ENCODE measurements at regions not wholly inside any gene's neighbourhood (a gene's known extent, or its start where the extent isn't known, plus 50 kb on each side); places are given as distances from the start of the nearest gene placed in this dataset.

GRCh38 chr2:134772493-134773169 lies 53.8 kb upstream of the TMEM163 start (continued):
- TF ChIP-seq ARNTL (CRISPR knock-in tag; IDR thresholded peaks at IDR 0.05; ENCODE audit: borderline replicate concordance, low read depth) (no peak), RARB (CRISPR knock-in tag; IDR thresholded peaks at IDR 0.05) (no peak), ZFP3 (CRISPR knock-in tag; IDR thresholded peaks at IDR 0.05) (no peak)

DNA sequence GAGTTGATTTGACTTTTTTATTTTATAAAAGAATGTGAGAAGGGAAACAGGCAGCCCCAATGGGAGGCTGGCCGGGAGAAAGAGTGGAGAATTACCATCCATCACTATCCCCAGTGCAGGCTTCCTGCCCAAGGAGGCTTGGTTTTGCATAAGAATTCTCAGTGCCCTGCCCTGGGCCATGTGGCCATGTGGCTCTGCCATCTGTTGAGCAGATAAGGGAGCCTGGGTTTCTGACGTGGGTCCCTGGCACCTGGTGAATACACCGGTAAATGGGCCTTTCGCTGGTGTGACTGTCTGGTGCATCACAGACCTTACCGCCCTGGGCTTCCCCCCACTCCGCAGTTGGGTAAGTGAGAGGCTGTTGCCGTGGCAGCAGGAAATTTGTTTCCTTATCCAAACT lies 54.5 kb upstream of the TMEM163 start:
- no peak for TF ChIP-seq RARB (CRISPR knock-in tag; IDR thresholded peaks at IDR 0.05)
- TF ChIP-seq TCF4 (CRISPR knock-in tag; IDR thresholded peaks at IDR 0.05; ENCODE audit: borderline replicate concordance) = peak; percentile 82; the same call in 1 of the 2 replicates
- no peak for TF ChIP-seq OSR1 (CRISPR knock-in tag; IDR thresholded peaks at IDR 0.05)
- no peak; the same call in 2 of the 3 replicates for ATAC-seq

- ATAC-seq = no peak
- TF ChIP-seq ZC3H10 (CRISPR knock-in tag; IDR thresholded peaks at IDR 0.05) = no peak
- TF ChIP-seq, protein P1, sequence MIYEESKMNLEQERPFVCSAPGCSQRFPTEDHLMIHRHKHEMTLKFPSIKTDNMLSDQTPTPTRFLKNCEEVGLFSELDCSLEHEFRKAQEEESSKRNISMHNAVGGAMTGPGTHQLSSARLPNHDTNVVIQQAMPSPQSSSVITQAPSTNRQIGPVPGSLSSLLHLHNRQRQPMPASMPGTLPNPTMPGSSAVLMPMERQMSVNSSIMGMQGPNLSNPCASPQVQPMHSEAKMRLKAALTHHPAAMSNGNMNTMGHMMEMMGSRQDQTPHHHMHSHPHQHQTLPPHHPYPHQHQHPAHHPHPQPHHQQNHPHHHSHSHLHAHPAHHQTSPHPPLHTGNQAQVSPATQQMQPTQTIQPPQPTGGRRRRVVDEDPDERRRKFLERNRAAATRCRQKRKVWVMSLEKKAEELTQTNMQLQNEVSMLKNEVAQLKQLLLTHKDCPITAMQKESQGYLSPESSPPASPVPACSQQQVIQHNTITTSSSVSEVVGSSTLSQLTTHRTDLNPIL (CRISPR knock-in tag; IDR thresholded peaks at IDR 0.05; ENCODE audit: low read depth) = no peak
- no peak for TF ChIP-seq ZFP3 (CRISPR knock-in tag; IDR thresholded peaks at IDR 0.05)
- TF ChIP-seq TCF4 (CRISPR knock-in tag; IDR thresholded peaks at IDR 0.05; ENCODE audit: borderline replicate concordance) = no peak
- TF ChIP-seq ARNTL (CRISPR knock-in tag; IDR thresholded peaks at IDR 0.05; ENCODE audit: borderline replicate concordance, low read depth) = no peak
- TF ChIP-seq CSDC2 (CRISPR knock-in tag; IDR thresholded peaks at IDR 0.05) = no peak
- TF ChIP-seq SNAI2 (CRISPR knock-in tag; IDR thresholded peaks at IDR 0.05) = no peak
- TF ChIP-seq ESRRG (CRISPR knock-in tag; IDR thresholded peaks at IDR 0.05) = no peak
- TF ChIP-seq TOX (CRISPR knock-in tag; IDR thresholded peaks at IDR 0.05; ENCODE audit: borderline replicate concordance) = no peak
- no peak for TF ChIP-seq GLIS3 (CRISPR knock-in tag; IDR thresholded peaks at IDR 0.05)
- no peak for TF ChIP-seq OSR1 (CRISPR knock-in tag; IDR thresholded peaks at IDR 0.05)
Observed at GRCh38 chr2:134773759-134774742, 55.3 kb upstream of the TMEM163 start.

- no peak for ATAC-seq
- TF ChIP-seq, protein P2, sequence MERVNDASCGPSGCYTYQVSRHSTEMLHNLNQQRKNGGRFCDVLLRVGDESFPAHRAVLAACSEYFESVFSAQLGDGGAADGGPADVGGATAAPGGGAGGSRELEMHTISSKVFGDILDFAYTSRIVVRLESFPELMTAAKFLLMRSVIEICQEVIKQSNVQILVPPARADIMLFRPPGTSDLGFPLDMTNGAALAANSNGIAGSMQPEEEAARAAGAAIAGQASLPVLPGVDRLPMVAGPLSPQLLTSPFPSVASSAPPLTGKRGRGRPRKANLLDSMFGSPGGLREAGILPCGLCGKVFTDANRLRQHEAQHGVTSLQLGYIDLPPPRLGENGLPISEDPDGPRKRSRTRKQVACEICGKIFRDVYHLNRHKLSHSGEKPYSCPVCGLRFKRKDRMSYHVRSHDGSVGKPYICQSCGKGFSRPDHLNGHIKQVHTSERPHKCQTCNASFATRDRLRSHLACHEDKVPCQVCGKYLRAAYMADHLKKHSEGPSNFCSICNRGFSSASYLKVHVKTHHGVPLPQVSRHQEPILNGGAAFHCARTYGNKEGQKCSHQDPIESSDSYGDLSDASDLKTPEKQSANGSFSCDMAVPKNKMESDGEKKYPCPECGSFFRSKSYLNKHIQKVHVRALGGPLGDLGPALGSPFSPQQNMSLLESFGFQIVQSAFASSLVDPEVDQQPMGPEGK (CRISPR knock-in tag; IDR thresholded peaks at IDR 0.05; ENCODE audit: borderline replicate concordance) = no peak
- TF ChIP-seq ESRRG (CRISPR knock-in tag; IDR thresholded peaks at IDR 0.05) = no peak
- TF ChIP-seq SNAI2 (CRISPR knock-in tag; IDR thresholded peaks at IDR 0.05) = no peak
- TF ChIP-seq ISL1 (CRISPR knock-in tag; IDR thresholded peaks at IDR 0.05) = no peak
- TF ChIP-seq TCF4 (CRISPR knock-in tag; IDR thresholded peaks at IDR 0.05; ENCODE audit: borderline replicate concordance) = no peak
- TF ChIP-seq ZFP30 (CRISPR knock-in tag; IDR thresholded peaks at IDR 0.05) = no peak
- no peak for TF ChIP-seq ARNTL (CRISPR knock-in tag; IDR thresholded peaks at IDR 0.05; ENCODE audit: borderline replicate concordance, low read depth)
- TF ChIP-seq ZNF565 (CRISPR knock-in tag; conservative IDR thresholded peaks at IDR 0.05; ENCODE audit: low read depth) = no peak
- no peak for TF ChIP-seq GLIS3 (CRISPR knock-in tag; IDR thresholded peaks at IDR 0.05)
- no peak for TF ChIP-seq TSHZ2 (CRISPR knock-in tag; IDR thresholded peaks at IDR 0.05)
- no peak for TF ChIP-seq RARB (CRISPR knock-in tag; IDR thresholded peaks at IDR 0.05)
- TF ChIP-seq, protein P1 (CRISPR knock-in tag; IDR thresholded peaks at IDR 0.05; ENCODE audit: low read depth) = no peak
- no peak for TF ChIP-seq BACH2 (CRISPR knock-in tag; IDR thresholded peaks at IDR 0.05; ENCODE audit: borderline replicate concordance)
- no peak for TF ChIP-seq CSDC2 (CRISPR knock-in tag; IDR thresholded peaks at IDR 0.05)
- no peak for TF ChIP-seq TOX (CRISPR knock-in tag; IDR thresholded peaks at IDR 0.05; ENCODE audit: borderline replicate concordance)
- TF ChIP-seq ZC3H10 (CRISPR knock-in tag; IDR thresholded peaks at IDR 0.05) = no peak
- TF ChIP-seq ZNF70 (CRISPR knock-in tag; IDR thresholded peaks at IDR 0.05) = no peak
- no peak for TF ChIP-seq PPARA (CRISPR knock-in tag; IDR thresholded peaks at IDR 0.05; ENCODE audit: borderline replicate concordance)
Observed at GRCh38 chr2:134774786-134775641, 56.2 kb upstream of the TMEM163 start.
